GM11168 (cell line): ENCODE measurements at regions not wholly inside any gene's neighbourhood (a gene's known extent, or its start where the extent isn't known, plus 50 kb on each side); places are given as distances from the start of the nearest gene placed in this dataset.
"Not testable (repeated sequence)": the region's sequence is repeated elsewhere in the genome, so short reads cannot be mapped to it uniquely, and the experiment has no call there.

Experiments
- in situ Hi-C: fragments of 300-500 bp; cut with MboI; formaldehyde crosslinking; loops from one replicate; pipeline ENCODE4 v1.12.0; 2022; ENCODE audit warnings: low sequenced_read_pairs; ENCODE audit not compliant: unreplicated experiment

- in situ Hi-C loops: no loop called here
Observed at GRCh38 chr7:49099587-49100326, 175.4 kb downstream of the CDC14C start.

- in situ Hi-C loops: not testable (repeated sequence)
Observed at GRCh38 chr7:49100908-49101740, 176.8 kb downstream of the CDC14C start.

GRCh38 chr7:49102411-49102810, 178.1 kb downstream of the CDC14C start:
- in situ Hi-C loops: no loop called here

- in situ Hi-C loops: no loop called here
Observed at GRCh38 chr7:49111706-49112105, 187.4 kb downstream of the CDC14C start.

GRCh38 chr7:49112222-49112621, 187.9 kb downstream of the CDC14C start:
- in situ Hi-C loops: no loop called here

- in situ Hi-C loops: no loop called here
Observed at GRCh38 chr7:49112647-49113046, 188.3 kb downstream of the CDC14C start.

- in situ Hi-C loops: no loop called here
Observed at GRCh38 chr7:49119706-49120105, 195.4 kb downstream of the CDC14C start.

GRCh38 chr7:49125246-49125645, 200.9 kb downstream of the CDC14C start:
- in situ Hi-C loops: no loop called here

- in situ Hi-C loops: no loop called here
Observed at GRCh38 chr7:49127359-49127913, 203.1 kb downstream of the CDC14C start.

GRCh38 chr7:49137978-49138377, 213.6 kb downstream of the CDC14C start:
- in situ Hi-C loops: no loop called here

GRCh38 chr7:49150486-49150885, 226.1 kb downstream of the CDC14C start:
- in situ Hi-C loops: no loop called here

- in situ Hi-C loops: no loop called here
Observed at GRCh38 chr7:49151146-49151545, 226.8 kb downstream of the CDC14C start.

GRCh38 chr7:49158321-49158720, 234.0 kb downstream of the CDC14C start:
- in situ Hi-C loops: no loop called here

- in situ Hi-C loops: no loop called here
Observed at GRCh38 chr7:49159536-49159935, 235.2 kb downstream of the CDC14C start.

- in situ Hi-C loops: no loop called here
Observed at GRCh38 chr7:49166441-49166840, 242.1 kb downstream of the CDC14C start.

- in situ Hi-C loops: no loop called here
Observed at GRCh38 chr7:49172639-49173038, 248.3 kb downstream of the CDC14C start.

GRCh38 chr7:49174396-49174795, 250.0 kb downstream of the CDC14C start:
- in situ Hi-C loops: no loop called here

GRCh38 chr7:49187543-49188268, 263.4 kb downstream of the CDC14C start:
- in situ Hi-C loops: no loop called here

GRCh38 chr7:49228426-49229098, 304.2 kb downstream of the CDC14C start:
- in situ Hi-C loops: no loop called here

GRCh38 chr7:49229246-49229645, 304.9 kb downstream of the CDC14C start:
- in situ Hi-C loops: no loop called here
